BLaER1 treated with 17β-estradiol and CSF1 and Interleukin-3, amounts not matched to agents 10 nM and 100 nM (cell line): ENCODE measurements at regions not wholly inside any gene's neighbourhood (a gene's known extent, or its start where the extent isn't known, plus 50 kb on each side); places are given as distances from the start of the nearest gene placed in this dataset.

Experiments used
- H3K27ac ChIP-seq, 11 experiments: shearing (Covaris generic); formaldehyde crosslinking; 2 replicates each; pipeline ENCODE4 v1.8.1; 2022
- H3K27me3 ChIP-seq, 11 experiments: shearing (Covaris generic); formaldehyde crosslinking; 2 replicates each; pipeline ENCODE4 v1.8.1; 2022
- H3K36me3 ChIP-seq, 11 experiments: shearing (Covaris generic); formaldehyde crosslinking; 2 replicates each; pipeline ENCODE4 v1.8.1; 2022
- H3K4me1 ChIP-seq, 10 experiments: shearing (Covaris generic); formaldehyde crosslinking; 2 replicates each; pipeline ENCODE4 v1.8.1; 2022
- H3K4me2 ChIP-seq, 11 experiments: shearing (Covaris generic); formaldehyde crosslinking; 2 replicates each; pipeline ENCODE4 v1.8.1; 2022
- H3K4me3 ChIP-seq, 10 experiments: shearing (Covaris generic); formaldehyde crosslinking; 2 replicates each; pipeline ENCODE4 v1.8.1; 2022
- H3K9ac ChIP-seq, 11 experiments: shearing (Covaris generic); formaldehyde crosslinking; 2 replicates each; pipeline ENCODE4 v1.8.1; 2022
- H3K9me3 ChIP-seq, 11 experiments: shearing (Covaris generic); formaldehyde crosslinking; replicated peaks in 1 of 11; 2 replicates each; pipeline ENCODE4 v1.8.1; 2022
- H4K20me1 ChIP-seq, 11 experiments: shearing (Covaris generic); formaldehyde crosslinking; 2 replicates each; pipeline ENCODE4 v1.8.1; 2022
- Cebpa-rat ChIP-seq, 11 experiments: shearing (Covaris generic); IDR thresholded peaks; 2 replicates each; pipeline ENCODE4 v1.8.1; 2022

DNA sequence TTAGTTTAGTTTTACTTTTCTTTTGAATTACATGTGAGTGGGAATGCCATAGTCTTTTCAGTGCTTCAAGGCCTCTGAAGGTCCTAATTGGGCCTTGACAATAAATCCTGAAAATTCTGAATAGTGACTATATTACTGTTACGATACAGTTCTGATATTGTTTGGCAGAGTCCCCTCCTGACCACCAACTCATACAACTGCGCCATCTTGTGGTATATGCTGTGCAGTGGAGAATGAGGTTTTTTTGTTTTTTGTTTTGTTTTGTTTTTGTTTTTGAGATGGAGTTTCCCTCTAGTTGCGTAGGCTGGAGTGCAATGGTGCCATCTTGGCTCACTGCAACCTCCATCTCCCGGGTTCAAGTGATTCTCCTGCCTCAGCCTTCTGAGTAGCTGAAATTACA lies 56.6 kb upstream of the CHRDL1 start:
- H3K9me3 ChIP-seq: peaks cover 0 to 6% (median 4%) of the 10 kb centered on the region in 11 experiments; a peak in 11 of 22 replicates
- H3K4me1 ChIP-seq: no peaks in the 10 kb centered on the region
- peaks cover 52 to 95% (median 86%) of the 10 kb centered on the region in 11 experiments for H3K27me3 ChIP-seq
- H3K36me3 ChIP-seq: no peaks in the 10 kb centered on the region
- no peak overlapping the region for H3K9ac ChIP-seq
- no peak overlapping the region for H3K27ac ChIP-seq
- no peak overlapping the region for H3K4me2 ChIP-seq
- no peak overlapping the region for H3K4me3 ChIP-seq
- peaks cover 0 to 6% (median 0%) of the 10 kb centered on the region in 11 experiments; a peak in 2 of 22 replicates for H4K20me1 ChIP-seq
- TF ChIP-seq Cebpa-rat (IDR thresholded peaks at IDR 0.05): no peak

- Histone ChIP-seq H3K9ac (no peak overlapping the region), H4K20me1 (peaks cover 0 to 6% (median 0%) of the 10 kb centered on the region in 11 experiments; a peak in 2 of 22 replicates), H3K4me2 (no peak overlapping the region), H3K36me3 (no peaks in the 10 kb centered on the region), H3K27ac (no peak overlapping the region), H3K27me3 (peaks cover 48 to 94% (median 82%) of the 10 kb centered on the region in 11 experiments), H3K4me3 (no peak overlapping the region), H3K4me1 (no peaks in the 10 kb centered on the region), H3K9me3 (peaks cover 0 to 2% (median under 1%) of the 10 kb centered on the region in 11 experiments; a peak in 5 of 22 replicates)
- no peak for TF ChIP-seq Cebpa-rat (IDR thresholded peaks at IDR 0.05)
These were observed 56.2 kb upstream of the CHRDL1 start for GRCh38 chrX:110851780-110852179.

GRCh38 chrX:110847334-110847733 lies 51.7 kb upstream of the CHRDL1 start:
- H3K4me1 ChIP-seq: no peaks in the 10 kb centered on the region
- TF ChIP-seq Cebpa-rat (IDR thresholded peaks at IDR 0.05): no peak
- H4K20me1 ChIP-seq: no peaks in the 10 kb centered on the region; a peak in 2 of 22 replicates
- no peak overlapping the region for H3K4me3 ChIP-seq
- no peak overlapping the region for H3K27ac ChIP-seq
- no peak overlapping the region for H3K4me2 ChIP-seq
- H3K27me3 ChIP-seq: peaks cover 22 to 91% (median 79%) of the 10 kb centered on the region in 11 experiments
- H3K36me3 ChIP-seq: no peaks in the 10 kb centered on the region
- no peaks in the 10 kb centered on the region for H3K9me3 ChIP-seq
- H3K9ac ChIP-seq: no peak overlapping the region

DNA sequence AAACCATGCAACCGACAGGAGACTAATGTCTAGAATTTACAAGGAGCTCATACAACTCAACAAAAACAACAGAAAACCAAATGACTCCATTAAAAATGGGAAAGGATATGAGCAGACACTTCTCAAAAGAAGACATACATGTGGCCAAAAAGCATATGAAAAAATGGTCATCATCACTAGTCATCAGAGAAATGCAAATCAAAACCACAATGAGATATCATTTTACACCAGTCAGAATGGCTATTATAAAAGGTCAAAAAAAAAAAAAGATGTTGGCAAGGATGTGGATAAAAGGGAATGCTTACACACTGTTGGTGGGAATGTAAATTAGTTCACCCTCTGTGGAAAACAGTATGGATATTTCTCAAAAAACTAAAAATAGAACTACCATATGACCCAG lies 50.5 kb upstream of the CHRDL1 start:
- H3K27me3 ChIP-seq: peaks cover 28 to 90% (median 79%) of the 10 kb centered on the region in 11 experiments
- no peaks in the 10 kb centered on the region for H3K9me3 ChIP-seq

More for the DNA sequence above, 50.5 kb upstream of the CHRDL1 start:
- TF ChIP-seq Cebpa-rat (IDR thresholded peaks at IDR 0.05): no peak
- no peak overlapping the region for H3K27ac ChIP-seq
- H3K9ac ChIP-seq: no peak overlapping the region
- H3K4me3 ChIP-seq: no peak overlapping the region
- H3K4me1 ChIP-seq: no peaks in the 10 kb centered on the region
- H4K20me1 ChIP-seq: no peaks in the 10 kb centered on the region; a peak in 1 of 22 replicates
- H3K4me2 ChIP-seq: no peak overlapping the region
- H3K36me3 ChIP-seq: no peaks in the 10 kb centered on the region
